ENCODE measurements at regions not wholly inside any gene's neighbourhood (a gene's known extent, or its start where the extent isn't known, plus 50 kb on each side); places are given as distances from the start of the nearest gene placed in this dataset.

DNA sequence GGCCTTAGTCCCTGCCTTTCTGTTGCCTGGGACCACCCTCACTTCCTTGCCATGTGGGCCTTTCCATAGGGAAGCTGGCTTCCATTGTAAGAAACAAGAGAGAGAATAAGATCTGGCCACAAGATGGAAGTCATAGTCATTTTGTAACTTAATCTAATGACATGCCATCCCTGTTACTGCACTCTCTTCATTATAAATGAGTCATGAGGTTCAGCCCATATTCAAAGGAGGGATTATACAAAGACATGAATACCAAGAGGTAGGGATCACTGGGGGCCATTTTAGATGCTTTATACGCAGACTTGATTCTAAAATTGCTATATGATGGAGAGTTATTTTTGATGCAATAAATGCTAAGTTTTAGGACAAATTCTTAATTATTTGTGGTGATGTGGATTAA, 75.2 kb upstream of the CELF2 start:
- no peaks in the 10 kb centered on the region for H3K27me3 ChIP-seq (ENCODE audit: insufficient read depth, low read length)
- no peak overlapping the region for H3K14ac ChIP-seq (ENCODE audit: low read length)
- no peak overlapping the region for H3K4me2 ChIP-seq (ENCODE audit: low read length)
- no peak overlapping the region for H2BK12ac ChIP-seq (ENCODE audit: low read length)
- no CpG with 5 or more reads among the region's 1 CpG for WGBS (ENCODE audit: extremely low coverage, insufficient coverage, insufficient read length)
- no peak overlapping the region for H4K91ac ChIP-seq (ENCODE audit: low read depth, low read length)
- no peak overlapping the region for H2AK5ac ChIP-seq (ENCODE audit: low read length)
- H3K36me3 ChIP-seq (ENCODE audit: control insufficient read depth in 1 of 2, insufficient read depth in 2 of 2, low read length in 2 of 2), result no peaks in the 10 kb centered on the region
- H3K9me3 ChIP-seq (ENCODE audit: insufficient read depth, low read depth, low read length), result peaks cover 10% of the 10 kb centered on the region
- H4K12ac ChIP-seq (ENCODE audit: low read depth, low read length), result no peak overlapping the region
- no peak overlapping the region for H2AFZ ChIP-seq (ENCODE audit: insufficient read depth, low read length, poor library complexity)
- H3K9ac ChIP-seq (ENCODE audit: low read length), result no peak overlapping the region
- H3K4me1 ChIP-seq (ENCODE audit: control insufficient read depth in 1 of 2, insufficient read depth in 2 of 2, low read length in 2 of 2), result no peaks in the 10 kb centered on the region
- no peak overlapping the region for H3K4me3 ChIP-seq (ENCODE audit: low read depth, low read length)
- H3K23ac ChIP-seq (ENCODE audit: low read length), result no peak overlapping the region
- H2BK5ac ChIP-seq (ENCODE audit: low read depth, low read length, poor library complexity), result no peak overlapping the region
- H3K4ac ChIP-seq (ENCODE audit: low read depth, low read length), result no peak overlapping the region
- H3K79me1 ChIP-seq (ENCODE audit: low read length), result no peaks in the 10 kb centered on the region
- no peak overlapping the region for H3K18ac ChIP-seq (ENCODE audit: low read length)
- no peak overlapping the region for H3K27ac ChIP-seq (ENCODE audit: low read depth, low read length)
- H4K8ac ChIP-seq (ENCODE audit: low read depth, low read length), result no peak overlapping the region
- no peak for DNase-seq
- no peak overlapping the region for H2BK120ac ChIP-seq (ENCODE audit: insufficient read depth, low read length, poor library complexity)
- no peaks in the 10 kb centered on the region for H3K79me2 ChIP-seq (ENCODE audit: control insufficient read depth, insufficient read depth, low read length, poor library complexity)

DNA sequence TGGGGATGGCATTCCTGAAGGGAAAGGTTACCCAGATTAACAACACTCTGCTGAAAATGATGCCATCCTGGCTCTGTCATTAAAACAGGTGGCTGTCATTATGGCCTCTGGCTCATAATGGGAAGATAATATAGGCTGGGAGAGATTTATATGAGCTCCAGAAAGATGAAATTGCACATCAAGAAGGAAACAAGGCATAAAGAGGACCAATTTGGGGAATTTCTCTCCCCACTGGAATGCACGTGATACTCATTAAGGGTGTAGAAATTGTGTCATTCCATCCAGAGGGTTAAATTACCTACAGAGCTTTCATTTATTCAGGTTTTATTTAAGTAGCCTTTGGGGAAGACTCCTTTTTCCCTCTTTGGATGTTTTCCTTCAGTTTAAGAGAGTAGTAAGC, 71.6 kb upstream of the CELF2 start:
- Histone ChIP-seq H3K27me3 (ENCODE audit: insufficient read depth, low read length) (no peaks in the 10 kb centered on the region), H4K12ac (ENCODE audit: low read depth, low read length) (no peak overlapping the region), H2BK5ac (ENCODE audit: low read depth, low read length, poor library complexity) (no peak overlapping the region), H3K23ac (ENCODE audit: low read length) (no peak overlapping the region), H3K4me3 (ENCODE audit: low read depth, low read length) (no peak overlapping the region), H4K91ac (ENCODE audit: low read depth, low read length) (no peak overlapping the region), H3K4ac (ENCODE audit: low read depth, low read length) (no peak overlapping the region), H3K9ac (ENCODE audit: low read length) (no peak overlapping the region), H3K79me2 (ENCODE audit: control insufficient read depth, insufficient read depth, low read length, poor library complexity) (no peaks in the 10 kb centered on the region), H2BK120ac (ENCODE audit: insufficient read depth, low read length, poor library complexity) (no peak overlapping the region), H3K4me1 (ENCODE audit: control insufficient read depth in 1 of 2, insufficient read depth in 2 of 2, low read length in 2 of 2) (no peaks in the 10 kb centered on the region), H2AFZ (ENCODE audit: insufficient read depth, low read length, poor library complexity) (no peak overlapping the region), H3K36me3 (ENCODE audit: control insufficient read depth in 1 of 2, insufficient read depth in 2 of 2, low read length in 2 of 2) (no peaks in the 10 kb centered on the region), H3K27ac (ENCODE audit: low read depth, low read length) (no peak overlapping the region), H4K8ac (ENCODE audit: low read depth, low read length) (no peak overlapping the region), H2AK5ac (ENCODE audit: low read length) (no peak overlapping the region), H3K79me1 (ENCODE audit: low read length) (no peaks in the 10 kb centered on the region), H3K9me3 (ENCODE audit: insufficient read depth, low read depth, low read length) (peaks cover 11% of the 10 kb centered on the region), H3K4me2 (ENCODE audit: low read length) (no peak overlapping the region), H3K18ac (ENCODE audit: low read length) (no peak overlapping the region), H2BK12ac (ENCODE audit: low read length) (no peak overlapping the region), H3K14ac (ENCODE audit: low read length) (no peak overlapping the region)
- WGBS (ENCODE audit: extremely low coverage, insufficient coverage, insufficient read length), result no CpG with 5 or more reads among the region's 1 CpG
- DNase-seq, result no peak

DNA sequence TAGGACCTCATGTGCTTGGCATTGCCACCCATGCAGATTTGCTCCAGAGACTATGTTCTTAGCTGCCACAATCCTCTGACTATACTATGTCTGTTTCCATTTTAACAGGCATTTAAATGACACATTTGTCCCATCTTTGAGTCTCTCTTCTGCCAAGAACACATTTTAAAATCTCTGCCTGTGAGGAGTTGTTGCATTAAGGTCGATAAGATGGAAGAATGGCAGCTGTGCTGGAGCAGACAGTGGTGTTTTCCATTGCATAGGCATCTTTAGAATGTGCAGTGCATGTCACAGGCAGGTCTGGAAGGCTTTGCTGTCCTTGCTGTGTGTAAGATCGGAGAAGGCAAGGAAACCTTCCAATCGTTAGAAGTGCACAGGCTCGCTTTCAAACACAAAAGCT, 70.9 kb upstream of the CELF2 start:
- H2BK120ac ChIP-seq (ENCODE audit: insufficient read depth, low read length, poor library complexity), result no peak overlapping the region
- H3K36me3 ChIP-seq (ENCODE audit: control insufficient read depth in 1 of 2, insufficient read depth in 2 of 2, low read length in 2 of 2), result no peaks in the 10 kb centered on the region
- no peak overlapping the region for H3K27ac ChIP-seq (ENCODE audit: low read depth, low read length)
- no peak overlapping the region for H3K4ac ChIP-seq (ENCODE audit: low read depth, low read length)
- DNase-seq, result no peak
- H3K4me2 ChIP-seq (ENCODE audit: low read length), result no peak overlapping the region
- no peak overlapping the region for H4K12ac ChIP-seq (ENCODE audit: low read depth, low read length)
- H2BK5ac ChIP-seq (ENCODE audit: low read depth, low read length, poor library complexity), result no peak overlapping the region
- no peak overlapping the region for H2AK5ac ChIP-seq (ENCODE audit: low read length)
- no peak overlapping the region for H3K18ac ChIP-seq (ENCODE audit: low read length)
- no peak overlapping the region for H2BK12ac ChIP-seq (ENCODE audit: low read length)
- H3K79me2 ChIP-seq (ENCODE audit: control insufficient read depth, insufficient read depth, low read length, poor library complexity), result no peaks in the 10 kb centered on the region
- H3K9me3 ChIP-seq (ENCODE audit: insufficient read depth, low read depth, low read length), result peaks cover 11% of the 10 kb centered on the region
- H3K23ac ChIP-seq (ENCODE audit: low read length), result no peak overlapping the region
- no peaks in the 10 kb centered on the region for H3K79me1 ChIP-seq (ENCODE audit: low read length)
- H2AFZ ChIP-seq (ENCODE audit: insufficient read depth, low read length, poor library complexity), result no peak overlapping the region
- H3K27me3 ChIP-seq (ENCODE audit: insufficient read depth, low read length), result no peaks in the 10 kb centered on the region
- H3K4me3 ChIP-seq (ENCODE audit: low read depth, low read length), result no peak overlapping the region
- H3K4me1 ChIP-seq (ENCODE audit: control insufficient read depth in 1 of 2, insufficient read depth in 2 of 2, low read length in 2 of 2), result no peaks in the 10 kb centered on the region
- no CpG with 5 or more reads among the region's 4 CpGs for WGBS (ENCODE audit: extremely low coverage, insufficient coverage, insufficient read length)
- no peak overlapping the region for H3K9ac ChIP-seq (ENCODE audit: low read length)
- H3K14ac ChIP-seq (ENCODE audit: low read length), result no peak overlapping the region
- H4K8ac ChIP-seq (ENCODE audit: low read depth, low read length), result no peak overlapping the region
- no peak overlapping the region for H4K91ac ChIP-seq (ENCODE audit: low read depth, low read length)

DNA sequence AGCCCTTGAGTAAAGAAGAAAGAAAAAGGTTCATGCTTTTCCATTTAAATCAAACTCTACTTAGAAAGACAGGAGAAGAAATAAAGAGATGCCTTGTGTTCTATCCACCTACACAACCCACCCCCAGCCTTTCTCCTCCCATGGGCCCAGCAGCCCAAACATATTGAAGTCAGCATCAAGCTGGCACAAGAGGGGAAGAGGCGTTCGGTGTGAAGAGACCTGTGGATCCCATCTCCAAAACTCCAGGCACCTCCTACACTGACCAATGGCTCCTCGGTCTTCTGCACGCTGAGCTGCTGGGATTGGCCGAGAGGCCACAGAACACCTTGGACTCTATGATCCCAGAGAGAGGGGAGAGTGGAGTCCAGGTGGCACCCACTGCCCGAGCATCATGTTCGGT, 66.0 kb upstream of the CELF2 start:
- H2AK5ac ChIP-seq (ENCODE audit: low read length), result no peak overlapping the region
- no peak overlapping the region for H3K27ac ChIP-seq (ENCODE audit: low read depth, low read length)
- no peak overlapping the region for H3K9ac ChIP-seq (ENCODE audit: low read length)
- H2BK120ac ChIP-seq (ENCODE audit: insufficient read depth, low read length, poor library complexity), result no peak overlapping the region
- no peaks in the 10 kb centered on the region for H3K36me3 ChIP-seq (ENCODE audit: control insufficient read depth in 1 of 2, insufficient read depth in 2 of 2, low read length in 2 of 2)
- H4K12ac ChIP-seq (ENCODE audit: low read depth, low read length), result no peak overlapping the region
- H3K4ac ChIP-seq (ENCODE audit: low read depth, low read length), result no peak overlapping the region
- no peak for DNase-seq
- H2BK12ac ChIP-seq (ENCODE audit: low read length), result no peak overlapping the region
- peaks cover 2% of the 10 kb centered on the region for H3K9me3 ChIP-seq (ENCODE audit: insufficient read depth, low read depth, low read length)
- WGBS (ENCODE audit: extremely low coverage, insufficient coverage, insufficient read length), result no CpG with 5 or more reads among the region's 7 CpGs
- no peak overlapping the region for H3K4me2 ChIP-seq (ENCODE audit: low read length)
- H3K27me3 ChIP-seq (ENCODE audit: insufficient read depth, low read length), result no peaks in the 10 kb centered on the region
- H3K14ac ChIP-seq (ENCODE audit: low read length), result no peak overlapping the region
- no peak overlapping the region for H2AFZ ChIP-seq (ENCODE audit: insufficient read depth, low read length, poor library complexity)
- no peaks in the 10 kb centered on the region for H3K79me1 ChIP-seq (ENCODE audit: low read length)
- H3K23ac ChIP-seq (ENCODE audit: low read length), result no peak overlapping the region
- no peak overlapping the region for H3K18ac ChIP-seq (ENCODE audit: low read length)
- no peak overlapping the region for H4K8ac ChIP-seq (ENCODE audit: low read depth, low read length)
- H4K91ac ChIP-seq (ENCODE audit: low read depth, low read length), result no peak overlapping the region
- H3K4me3 ChIP-seq (ENCODE audit: low read depth, low read length), result no peak overlapping the region
- H2BK5ac ChIP-seq (ENCODE audit: low read depth, low read length, poor library complexity), result no peak overlapping the region
- no peaks in the 10 kb centered on the region for H3K4me1 ChIP-seq (ENCODE audit: control insufficient read depth in 1 of 2, insufficient read depth in 2 of 2, low read length in 2 of 2)
- no peaks in the 10 kb centered on the region for H3K79me2 ChIP-seq (ENCODE audit: control insufficient read depth, insufficient read depth, low read length, poor library complexity)
